ENCODE measurements at regions not wholly inside any gene's neighbourhood (a gene's known extent, or its start where the extent isn't known, plus 50 kb on each side); places are given as distances from the start of the nearest gene placed in this dataset.

GRCh38 chr12:94755598-94755997, 105.2 kb upstream of the TMCC3 start:
- H3K4me3 ChIP-seq (ENCODE audit: low read depth, low read length) = no peak overlapping the region
- in situ Hi-C loops (cut with HindIII; ENCODE audit: low sequenced_read_pairs) = no loop called here
- DNase-seq (ENCODE audit: low read depth) = no peak
- no peak for TF ChIP-seq CTCF (IDR thresholded peaks at IDR 0.05; ENCODE audit: low read depth, low read length, missing control alignments)

- peak; percentile 34 for TF ChIP-seq CTCF (IDR thresholded peaks at IDR 0.05; ENCODE audit: low read depth, low read length, missing control alignments)
- in situ Hi-C loops (cut with HindIII; ENCODE audit: low sequenced_read_pairs) = no loop called here
- DNase-seq (ENCODE audit: low read depth) = no peak
- H3K4me3 ChIP-seq (ENCODE audit: low read depth, low read length) = no peak overlapping the region
Observed at GRCh38 chr12:94754653-94755052, 104.3 kb upstream of the TMCC3 start.

- no peak for DNase-seq (ENCODE audit: low read depth)
- peak; percentile 5 for TF ChIP-seq CTCF (IDR thresholded peaks at IDR 0.05; ENCODE audit: low read depth, low read length, missing control alignments)
- in situ Hi-C loops (cut with HindIII; ENCODE audit: low sequenced_read_pairs) = no loop called here
- H3K4me3 ChIP-seq (ENCODE audit: low read depth, low read length) = no peak overlapping the region
Observed at GRCh38 chr12:94753036-94753679, 102.8 kb upstream of the TMCC3 start.

GRCh38 chr12:94750864-94751263, 100.5 kb upstream of the TMCC3 start:
- DNase-seq (ENCODE audit: low read depth) = no peak
- in situ Hi-C loops (cut with HindIII; ENCODE audit: low sequenced_read_pairs) = no loop called here
- no peak overlapping the region for H3K4me3 ChIP-seq (ENCODE audit: low read depth, low read length)
- no peak for TF ChIP-seq CTCF (IDR thresholded peaks at IDR 0.05; ENCODE audit: low read depth, low read length, missing control alignments)

GRCh38 chr12:94749890-94750289, 99.5 kb upstream of the TMCC3 start:
- H3K4me3 ChIP-seq (ENCODE audit: low read depth, low read length) = no peak overlapping the region
- TF ChIP-seq CTCF (IDR thresholded peaks at IDR 0.05; ENCODE audit: low read depth, low read length, missing control alignments) = no peak
- in situ Hi-C loops (cut with HindIII; ENCODE audit: low sequenced_read_pairs) = no loop called here
- no peak for DNase-seq (ENCODE audit: low read depth)

- no peak for DNase-seq (ENCODE audit: low read depth)
- TF ChIP-seq CTCF (IDR thresholded peaks at IDR 0.05; ENCODE audit: low read depth, low read length, missing control alignments) = no peak
- H3K4me3 ChIP-seq (ENCODE audit: low read depth, low read length) = no peak overlapping the region
- in situ Hi-C loops (cut with HindIII; ENCODE audit: low sequenced_read_pairs) = no loop called here
Observed at GRCh38 chr12:94749455-94749854, 99.1 kb upstream of the TMCC3 start.

Measured in astrocyte of the cerebellum (primary cell).